B cell (primary cell): ENCODE measurements at regions not wholly inside any gene's neighbourhood (a gene's known extent, or its start where the extent isn't known, plus 50 kb on each side); places are given as distances from the start of the nearest gene placed in this dataset.

Source experiments
- ATAC-seq: fragments of 200-7000 bp; cut with Tn5 transposase; one replicate; pipeline ENCODE4 v1.10.0; 2021; ENCODE audit warnings: low read depth, mild to moderate bottlenecking, moderate number of reproducible peaks, moderate library complexity
- CTCF ChIA-PET: fragments of 350-600 bp; sonication (Branson Sonifier 250); formaldehyde crosslinking; loops from one replicate; lab custom pipeline; 2021; ENCODE audit warnings: antibody characterized with exemption, inconsistent platforms; lab: Charles Lee
- POLR2A ChIA-PET: fragments of 350-600 bp; sonication (Branson Sonifier 250); formaldehyde crosslinking; loops from one replicate; lab custom pipeline; 2021; ENCODE audit warnings: antibody characterized with exemption; lab: Charles Lee
- DNase-seq: peaks from one replicate; pipeline ENCODE4 v3.0.0; 2013
- H2AFZ ChIP-seq: 2 replicates; pipeline ENCODE4 v1.6.1; 2012; ENCODE audit warnings: mild to moderate bottlenecking, low read depth, low read length; ENCODE audit not compliant: insufficient read depth, poor library complexity, severe bottlenecking
- H3K27ac ChIP-seq, 2 donors: 1 replicate in 1 of 2; 2 replicates in 1 of 2; pipeline ENCODE4 v1.5.1; 2012 to 2013; ENCODE audit warnings: low read length in 2 of 2, mild to moderate bottlenecking in 2 of 2, moderate library complexity in 1 of 2
- H3K27me3 ChIP-seq, 4 experiments: fragments of 200-600 bp in 1 of 4; sonication (generic) in 1 of 4; replicated peaks in 1 of 4; 1 replicate in 2 of 4; 2 replicates in 2 of 4; pipeline versions ENCODE4 v1.6.1 to v1.7.0; 2013 to 2016; ENCODE audit warnings: low read length in 3 of 4, mild to moderate bottlenecking in 2 of 4, mixed read lengths in 1 of 4, moderate library complexity in 1 of 4; ENCODE audit not compliant: insufficient read depth in 4 of 4, control insufficient read depth in 3 of 4; ENCODE audit errors: control extremely low read depth in 1 of 4
- H3K36me3 ChIP-seq, 2 experiments: replicated peaks in 1 of 2; 1 replicate in 1 of 2; 2 replicates in 1 of 2; pipeline versions ENCODE4 v1.6.1 to v1.7.1; 2013; ENCODE audit warnings: low read length in 1 of 2; ENCODE audit not compliant: insufficient read depth in 2 of 2, control insufficient read depth in 1 of 2; ENCODE audit errors: control extremely low read depth in 1 of 2, extremely low read depth in 1 of 2
- H3K4me1 ChIP-seq, 2 donors: fragments of 200-600 bp in 1 of 2; sonication (generic) in 1 of 2; 1 replicate in 1 of 2; 2 replicates in 1 of 2; pipeline versions ENCODE4 v1.5.1 to v1.6.1; 2013 to 2017; ENCODE audit warnings: low read length in 2 of 2; ENCODE audit not compliant: control insufficient read depth in 2 of 2, insufficient read depth in 2 of 2
- H3K4me2 ChIP-seq: replicated peaks from 2 replicates; pipeline ENCODE3; 2012; ENCODE audit warnings: mild to moderate bottlenecking, low read depth, low read length; ENCODE audit not compliant: poor library complexity, severe bottlenecking
- H3K4me3 ChIP-seq, 5 experiments: fragments of 200-600 bp in 1 of 5; sonication (generic) in 1 of 5; 1 replicate in 3 of 5; 2 replicates in 2 of 5; pipeline versions ENCODE4 v1.5.1 to v1.7.0; 2011 to 2016; ENCODE audit warnings: low read length in 4 of 5, mild to moderate bottlenecking in 4 of 5, low read depth in 2 of 5, control low read depth in 1 of 5, moderate library complexity in 1 of 5; ENCODE audit not compliant: insufficient read depth in 1 of 5; ENCODE audit errors: control extremely low read depth in 1 of 5, extremely low read depth in 1 of 5
- H3K79me2 ChIP-seq: fragments of 200-600 bp; sonication (generic); one replicate; pipeline ENCODE4 v1.6.0; 2016; ENCODE audit warnings: low read length; ENCODE audit not compliant: control insufficient read depth, insufficient read depth
- H3K9ac ChIP-seq: fragments of 200-600 bp; sonication (generic); 2 replicates; pipeline ENCODE4 v1.6.1; 2017; ENCODE audit warnings: mild to moderate bottlenecking, low read length, moderate library complexity
- H3K9me3 ChIP-seq, 3 donors: one replicate each; pipeline versions ENCODE4 v1.6.1 to v1.7.1; 2013; ENCODE audit warnings: low read length in 2 of 3; ENCODE audit not compliant: control insufficient read depth in 2 of 3, insufficient read depth in 1 of 3; ENCODE audit errors: control extremely low read depth in 1 of 3
- H4K20me1 ChIP-seq: 2 replicates; pipeline ENCODE4 v1.6.0; 2012; ENCODE audit warnings: mild to moderate bottlenecking, low read length; ENCODE audit not compliant: insufficient read depth, control insufficient read depth, poor library complexity, severe bottlenecking
- H3K27ac Mint-ChIP-seq: one replicate; pipeline ENCODE4 v1.8.0; 2021; ENCODE audit warnings: mixed read lengths
- H3K27me3 Mint-ChIP-seq: one replicate; pipeline ENCODE4 v1.8.0; 2021; ENCODE audit warnings: mixed read lengths
- H3K4me1 Mint-ChIP-seq: one replicate; pipeline ENCODE4 v1.8.0; 2021; ENCODE audit warnings: mixed read lengths
- H3K4me3 Mint-ChIP-seq: one replicate; pipeline ENCODE4 v1.8.0; 2021; ENCODE audit warnings: mixed read lengths
- H3K9me3 Mint-ChIP-seq: one replicate; pipeline ENCODE4 v1.8.0; 2022; ENCODE audit warnings: mixed read lengths; ENCODE audit not compliant: insufficient read depth
- EZH2 ChIP-seq: IDR thresholded peaks from 2 replicates; pipeline ENCODE4 v1.6.1; 2012; ENCODE audit warnings: borderline replicate concordance, low read depth, mild to moderate bottlenecking, moderate library complexity, low read length; ENCODE audit not compliant: insufficient read depth, poor library complexity, severe bottlenecking
- whole genome bisulfite sequencing: methylation state at CpG from one replicate; pipeline ENCODE4 v1.1.5; 2013; ENCODE audit warnings: missing lambda C conversion rate; ENCODE audit not compliant: insufficient coverage; 5-methylcytosine and 5-hydroxymethylcytosine counted together
- intact Hi-C: fragments of 100-400 bp; cut with micrococcal nuclease; formaldehyde crosslinking; loops from one replicate; pipeline ENCODE4 v1.10.0; 2022
- TF ChIP-seq, protein P1 (sequence below): fragments of 200-600 bp; IDR thresholded peaks from one replicate; pipeline ENCODE4 v1.8.0; 2022; ENCODE audit warnings: antibody characterized with exemption, mild to moderate bottlenecking

GRCh38 chr6:8329562-8329961 lies 105.8 kb downstream of the SLC35B3 start:
- Histone ChIP-seq H3K4me2 (no peak overlapping the region), H3K4me1 (no peaks in the 10 kb centered on the region), H4K20me1 (no peaks in the 10 kb centered on the region), H3K9ac (no peak overlapping the region), H3K36me3 (no peaks in the 10 kb centered on the region), H3K4me3 (no peak overlapping the region), H3K9me3 (no peaks in the 10 kb centered on the region), H3K27me3 (no peaks in the 10 kb centered on the region), H3K27ac (no peak overlapping the region), H2AFZ (no peak overlapping the region), H3K79me2 (no peaks in the 10 kb centered on the region)
- ChIA-PET POLR2A (no interaction called here), CTCF (no interaction called here)
- ATAC-seq (no peak), DNase-seq (no peak)
- no peak overlapping the region for H3K4me3 Mint-ChIP-seq
- intact Hi-C loops = no loop called here
- no peaks in the 10 kb centered on the region for H3K9me3 Mint-ChIP-seq
- H3K27ac Mint-ChIP-seq = no peak overlapping the region
- WGBS = 59% methylated on average over 6 of the region's 8 CpGs
- peaks cover 4% of the 10 kb centered on the region for H3K27me3 Mint-ChIP-seq
- no peaks in the 10 kb centered on the region for H3K4me1 Mint-ChIP-seq
- TF ChIP-seq, protein P1, sequence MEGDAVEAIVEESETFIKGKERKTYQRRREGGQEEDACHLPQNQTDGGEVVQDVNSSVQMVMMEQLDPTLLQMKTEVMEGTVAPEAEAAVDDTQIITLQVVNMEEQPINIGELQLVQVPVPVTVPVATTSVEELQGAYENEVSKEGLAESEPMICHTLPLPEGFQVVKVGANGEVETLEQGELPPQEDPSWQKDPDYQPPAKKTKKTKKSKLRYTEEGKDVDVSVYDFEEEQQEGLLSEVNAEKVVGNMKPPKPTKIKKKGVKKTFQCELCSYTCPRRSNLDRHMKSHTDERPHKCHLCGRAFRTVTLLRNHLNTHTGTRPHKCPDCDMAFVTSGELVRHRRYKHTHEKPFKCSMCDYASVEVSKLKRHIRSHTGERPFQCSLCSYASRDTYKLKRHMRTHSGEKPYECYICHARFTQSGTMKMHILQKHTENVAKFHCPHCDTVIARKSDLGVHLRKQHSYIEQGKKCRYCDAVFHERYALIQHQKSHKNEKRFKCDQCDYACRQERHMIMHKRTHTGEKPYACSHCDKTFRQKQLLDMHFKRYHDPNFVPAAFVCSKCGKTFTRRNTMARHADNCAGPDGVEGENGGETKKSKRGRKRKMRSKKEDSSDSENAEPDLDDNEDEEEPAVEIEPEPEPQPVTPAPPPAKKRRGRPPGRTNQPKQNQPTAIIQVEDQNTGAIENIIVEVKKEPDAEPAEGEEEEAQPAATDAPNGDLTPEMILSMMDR = no peak
- no peak for TF ChIP-seq EZH2

DNA sequence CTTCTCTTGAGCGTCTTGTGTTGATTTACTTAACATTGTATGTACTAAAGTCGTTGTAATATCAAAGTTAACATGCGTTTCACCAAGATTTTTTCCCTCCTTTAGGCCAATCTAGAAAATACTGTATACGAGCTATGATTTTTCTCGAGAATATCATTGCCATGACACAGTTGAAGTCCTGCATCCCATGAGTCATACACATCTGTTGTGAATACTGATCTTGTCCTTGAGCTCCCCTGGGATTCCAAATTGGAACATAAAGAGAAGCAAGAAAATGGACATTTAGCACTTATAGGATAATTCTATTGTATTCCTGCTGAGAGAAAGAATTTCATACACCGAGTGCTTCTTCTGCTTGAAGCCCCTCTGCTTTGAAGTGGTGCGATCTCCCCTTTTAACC lies 109.6 kb downstream of the SLC35B3 start:
- Mint-ChIP-seq H3K27me3 (peaks cover 4% of the 10 kb centered on the region), H3K4me3 (no peak overlapping the region), H3K4me1 (no peaks in the 10 kb centered on the region), H3K9me3 (no peaks in the 10 kb centered on the region), H3K27ac (no peak overlapping the region)
- H3K9me3 ChIP-seq = no peaks in the 10 kb centered on the region
- no peaks in the 10 kb centered on the region for H3K27me3 ChIP-seq
- no peaks in the 10 kb centered on the region for H3K36me3 ChIP-seq
- intact Hi-C loops = no loop called here
- no peaks in the 10 kb centered on the region for H3K79me2 ChIP-seq
- ChIA-PET POLR2A (no interaction called here), CTCF (no interaction called here)
- no peaks in the 10 kb centered on the region for H3K4me1 ChIP-seq
- no peak overlapping the region for H2AFZ ChIP-seq
- H3K4me3 ChIP-seq = no peak overlapping the region
- no peak for DNase-seq
- no peak overlapping the region for H3K4me2 ChIP-seq
- 100% methylated on average over 4 of the region's 7 CpGs for WGBS
- TF ChIP-seq EZH2 = no peak
- TF ChIP-seq, protein P1 = no peak
- H3K9ac ChIP-seq = no peak overlapping the region
- no peaks in the 10 kb centered on the region for H4K20me1 ChIP-seq
- no peak overlapping the region for H3K27ac ChIP-seq
- no peak for ATAC-seq
